ENCODE measurements at regions not wholly inside any gene's neighbourhood (a gene's known extent, or its start where the extent isn't known, plus 50 kb on each side); places are given as distances from the start of the nearest gene placed in this dataset.

- no peak for DNase-seq
- TF ChIP-seq GATA1 (IDR thresholded peaks at IDR 0.05; ENCODE audit: low read depth, low read length) (no peak), POLR2A (IDR thresholded peaks at IDR 0.05; ENCODE audit: low read length) (no peak)
Measured at GRCh38 chr3:110791995-110792686, 279.5 kb upstream of the NECTIN3 start.

GRCh38 chr3:110793611-110794010 lies 278.0 kb upstream of the NECTIN3 start:
- TF ChIP-seq POLR2A (IDR thresholded peaks at IDR 0.05; ENCODE audit: low read length) (no peak), GATA1 (IDR thresholded peaks at IDR 0.05; ENCODE audit: low read depth, low read length) (no peak)
- DNase-seq = no peak

- no peak for DNase-seq
- TF ChIP-seq GATA1 (IDR thresholded peaks at IDR 0.05; ENCODE audit: low read depth, low read length) = no peak
Measured at GRCh38 chr3:110795163-110795562, 276.5 kb upstream of the NECTIN3 start.

- no peak for DNase-seq
- TF ChIP-seq POLR2A (IDR thresholded peaks at IDR 0.05; ENCODE audit: low read length) (no peak), GATA1 (IDR thresholded peaks at IDR 0.05; ENCODE audit: low read depth, low read length) (no peak)
Measured at GRCh38 chr3:110799271-110799670, 272.3 kb upstream of the NECTIN3 start.

- TF ChIP-seq GATA1 (IDR thresholded peaks at IDR 0.05; ENCODE audit: low read depth, low read length) (no peak), POLR2A (IDR thresholded peaks at IDR 0.05; ENCODE audit: low read length) (no peak)
- no peak for DNase-seq
Measured at GRCh38 chr3:110804856-110805255, 266.8 kb upstream of the NECTIN3 start.

- no peak for DNase-seq
- TF ChIP-seq GATA1 (IDR thresholded peaks at IDR 0.05; ENCODE audit: low read depth, low read length) (no peak), POLR2A (IDR thresholded peaks at IDR 0.05; ENCODE audit: low read length) (no peak)
Measured at GRCh38 chr3:110806924-110807323, 264.7 kb upstream of the NECTIN3 start.

- TF ChIP-seq GATA1 (IDR thresholded peaks at IDR 0.05; ENCODE audit: low read depth, low read length) (no peak), POLR2A (IDR thresholded peaks at IDR 0.05; ENCODE audit: low read length) (no peak)
- DNase-seq = no peak
Measured at GRCh38 chr3:110808630-110809029, 263.0 kb upstream of the NECTIN3 start.

GRCh38 chr3:110810356-110810755 lies 261.3 kb upstream of the NECTIN3 start:
- DNase-seq = no peak
- TF ChIP-seq POLR2A (IDR thresholded peaks at IDR 0.05; ENCODE audit: low read length) (no peak), GATA1 (IDR thresholded peaks at IDR 0.05; ENCODE audit: low read depth, low read length) (no peak)

GRCh38 chr3:110811050-110811449 lies 260.6 kb upstream of the NECTIN3 start:
- no peak for DNase-seq
- TF ChIP-seq GATA1 (IDR thresholded peaks at IDR 0.05; ENCODE audit: low read depth, low read length) (no peak), POLR2A (IDR thresholded peaks at IDR 0.05; ENCODE audit: low read length) (no peak)

GRCh38 chr3:110813541-110813940 lies 258.1 kb upstream of the NECTIN3 start:
- no peak for DNase-seq
- TF ChIP-seq POLR2A (IDR thresholded peaks at IDR 0.05; ENCODE audit: low read length) (no peak), GATA1 (IDR thresholded peaks at IDR 0.05; ENCODE audit: low read depth, low read length) (no peak)

- DNase-seq = no peak
- TF ChIP-seq GATA1 (IDR thresholded peaks at IDR 0.05; ENCODE audit: low read depth, low read length) = no peak
- no peak for TF ChIP-seq POLR2A (IDR thresholded peaks at IDR 0.05; ENCODE audit: low read length)
Measured at GRCh38 chr3:110814170-110815007, 257.2 kb upstream of the NECTIN3 start.

GRCh38 chr3:110815008-110815583 lies 256.5 kb upstream of the NECTIN3 start:
- TF ChIP-seq POLR2A (IDR thresholded peaks at IDR 0.05; ENCODE audit: low read length) (no peak), GATA1 (IDR thresholded peaks at IDR 0.05; ENCODE audit: low read depth, low read length) (no peak)
- DNase-seq = no peak

- TF ChIP-seq POLR2A (IDR thresholded peaks at IDR 0.05; ENCODE audit: low read length) = no peak
- TF ChIP-seq GATA1 (IDR thresholded peaks at IDR 0.05; ENCODE audit: low read depth, low read length) = no peak
- DNase-seq = no peak
Measured at GRCh38 chr3:110816008-110816407, 255.6 kb upstream of the NECTIN3 start.

GRCh38 chr3:110821586-110821985 lies 250.0 kb upstream of the NECTIN3 start:
- TF ChIP-seq POLR2A (IDR thresholded peaks at IDR 0.05; ENCODE audit: low read length) (no peak), GATA1 (IDR thresholded peaks at IDR 0.05; ENCODE audit: low read depth, low read length) (no peak)
- no peak for DNase-seq

All from erythroblast (primary cell).